RWPE1 (cell line): ENCODE measurements at regions not wholly inside any gene's neighbourhood (a gene's known extent, or its start where the extent isn't known, plus 50 kb on each side); places are given as distances from the start of the nearest gene placed in this dataset.

Source experiments
- CTCF ChIA-PET: fragments of 350-600 bp; sonication (Branson Sonifier 250); formaldehyde crosslinking; extraction: SDS; loops from one replicate; lab custom pipeline; 2021; lab: Yijun Ruan, JAX
- POLR2A ChIA-PET: fragments of 400-600 bp; formaldehyde crosslinking; extraction: SDS; loops from one replicate; lab custom pipeline; 2020; ENCODE audit warnings: antibody characterized with exemption; ENCODE audit not compliant: low non-redundant PET; lab: Yijun Ruan, JAX
- DNase-seq: peaks from one replicate; pipeline ENCODE4 v3.0.0; 2012; ENCODE audit warnings: low spot score
- H3K27ac ChIP-seq: fragments of 450-650 bp; 2 replicates; pipeline ENCODE4 v1.5.1; 2017
- TF ChIP-seq, protein P1 (sequence below): fragments of 450-650 bp; conservative IDR thresholded peaks from 2 replicates; pipeline ENCODE4 v1.5.1; 2017; ENCODE audit warnings: low read depth, mild to moderate bottlenecking

- CTCF ChIA-PET, result no interaction called here
- POLR2A ChIA-PET, result no interaction called here
- DNase-seq, result no peak
- TF ChIP-seq, protein P1, sequence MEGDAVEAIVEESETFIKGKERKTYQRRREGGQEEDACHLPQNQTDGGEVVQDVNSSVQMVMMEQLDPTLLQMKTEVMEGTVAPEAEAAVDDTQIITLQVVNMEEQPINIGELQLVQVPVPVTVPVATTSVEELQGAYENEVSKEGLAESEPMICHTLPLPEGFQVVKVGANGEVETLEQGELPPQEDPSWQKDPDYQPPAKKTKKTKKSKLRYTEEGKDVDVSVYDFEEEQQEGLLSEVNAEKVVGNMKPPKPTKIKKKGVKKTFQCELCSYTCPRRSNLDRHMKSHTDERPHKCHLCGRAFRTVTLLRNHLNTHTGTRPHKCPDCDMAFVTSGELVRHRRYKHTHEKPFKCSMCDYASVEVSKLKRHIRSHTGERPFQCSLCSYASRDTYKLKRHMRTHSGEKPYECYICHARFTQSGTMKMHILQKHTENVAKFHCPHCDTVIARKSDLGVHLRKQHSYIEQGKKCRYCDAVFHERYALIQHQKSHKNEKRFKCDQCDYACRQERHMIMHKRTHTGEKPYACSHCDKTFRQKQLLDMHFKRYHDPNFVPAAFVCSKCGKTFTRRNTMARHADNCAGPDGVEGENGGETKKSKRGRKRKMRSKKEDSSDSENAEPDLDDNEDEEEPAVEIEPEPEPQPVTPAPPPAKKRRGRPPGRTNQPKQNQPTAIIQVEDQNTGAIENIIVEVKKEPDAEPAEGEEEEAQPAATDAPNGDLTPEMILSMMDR, result no peak
- no peak overlapping the region for H3K27ac ChIP-seq
Observed at GRCh38 chr2:4499316-4500030, 796.1 kb downstream of the DCDC2C start.

DNA sequence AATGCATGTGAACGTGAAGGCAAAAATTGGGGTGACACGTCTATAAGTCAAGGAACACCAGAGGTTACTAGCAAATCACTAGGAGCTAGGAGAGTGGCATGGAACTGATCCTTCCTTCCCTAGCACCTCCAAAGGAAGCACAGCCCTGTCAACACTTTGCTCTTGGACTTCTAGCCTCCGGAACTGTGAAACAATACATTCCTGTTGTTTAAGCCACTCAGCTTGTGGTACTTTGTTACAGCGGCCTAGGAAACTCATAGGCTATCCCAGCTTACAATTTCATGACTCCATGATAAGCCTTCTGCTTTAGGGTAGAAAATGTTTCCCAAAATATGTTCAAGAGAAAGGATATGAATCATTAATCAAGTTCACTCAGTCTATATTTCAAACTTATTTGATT, 798.1 kb downstream of the DCDC2C start:
- ChIA-PET POLR2A (no interaction called here), CTCF (no interaction called here)
- no peak overlapping the region for H3K27ac ChIP-seq
- DNase-seq, result no peak
- TF ChIP-seq, protein P1, result no peak

- no peak overlapping the region for H3K27ac ChIP-seq
- no peak for DNase-seq
- CTCF ChIA-PET, result no interaction called here
- POLR2A ChIA-PET, result no interaction called here
- TF ChIP-seq, protein P1, result no peak
Observed at GRCh38 chr2:4502230-4502843, 799.0 kb downstream of the DCDC2C start.

DNA sequence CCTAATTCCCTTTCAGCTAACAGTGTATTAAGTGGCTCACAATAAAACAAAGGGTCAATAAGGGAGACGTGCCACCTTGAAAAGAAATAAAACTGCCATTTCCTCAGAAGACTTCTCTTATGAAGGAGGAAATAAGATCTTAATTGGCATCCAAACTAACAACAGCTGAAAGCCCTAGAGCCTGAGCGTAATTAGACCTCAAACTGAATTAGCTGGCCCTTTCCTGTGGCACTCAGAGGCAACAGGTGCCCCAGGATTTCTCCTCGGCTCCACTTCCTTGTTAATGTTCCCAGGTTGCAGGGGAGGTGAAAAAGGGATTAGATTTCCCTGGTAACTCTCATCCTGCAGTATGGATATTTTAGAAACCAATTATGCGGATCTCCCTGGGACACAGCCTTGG, 804.3 kb downstream of the DCDC2C start:
- no peak overlapping the region for H3K27ac ChIP-seq
- POLR2A ChIA-PET, result no interaction called here
- CTCF ChIA-PET, result no interaction called here
- DNase-seq, result no peak
- TF ChIP-seq, protein P1, result no peak

GRCh38 chr2:4515871-4516761, 812.7 kb downstream of the DCDC2C start:
- TF ChIP-seq, protein P1, result no peak
- H3K27ac ChIP-seq, result no peak overlapping the region
- CTCF ChIA-PET, result interaction anchor here (0.6 kb wide), 1 partner anchor 1907 kb away, joined by 3 read pairs; no protein-coding TSS in a partner anchor
- POLR2A ChIA-PET, result no interaction called here
- no peak for DNase-seq

GRCh38 chr2:4518596-4518995, 815.2 kb downstream of the DCDC2C start:
- TF ChIP-seq, protein P1, result no peak
- H3K27ac ChIP-seq, result no peak overlapping the region
- ChIA-PET POLR2A (no interaction called here), CTCF (no interaction called here)
- DNase-seq, result no peak
